A172 (cell line): ENCODE measurements at regions not wholly inside any gene's neighbourhood (a gene's known extent, or its start where the extent isn't known, plus 50 kb on each side); places are given as distances from the start of the nearest gene placed in this dataset.
"Not testable (repeated sequence)": the region's sequence is repeated elsewhere in the genome, so short reads cannot be mapped to it uniquely, and the experiment has no call there.

Experiments used
- DNase-seq: peaks from one replicate; pipeline ENCODE4 v3.0.0-alpha.2; 2015; ENCODE audit warnings: low spot score

DNA sequence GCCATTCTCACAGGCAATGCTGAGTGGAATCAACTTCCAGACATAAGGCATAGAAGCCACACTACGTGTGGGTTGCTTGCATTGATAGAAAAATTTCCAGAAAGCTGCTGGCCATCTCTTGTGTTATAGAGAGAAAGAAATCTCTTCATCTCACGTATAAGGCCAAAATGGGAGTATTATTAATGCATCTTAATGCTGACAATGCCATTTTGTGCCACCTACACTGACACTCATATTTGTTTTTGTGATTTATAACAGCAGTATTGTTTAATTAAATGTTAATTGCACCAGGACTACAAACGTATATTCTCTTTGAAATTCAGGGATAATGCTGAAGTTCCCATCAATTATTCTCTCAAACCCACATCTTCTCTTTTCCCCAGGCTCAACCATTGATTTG lies 56.1 kb upstream of the TMEM132D start:
- DNase-seq: no peak

- no peak for DNase-seq
Observed at GRCh38 chr12:129961091-129961490, 57.3 kb upstream of the TMEM132D start.

DNA sequence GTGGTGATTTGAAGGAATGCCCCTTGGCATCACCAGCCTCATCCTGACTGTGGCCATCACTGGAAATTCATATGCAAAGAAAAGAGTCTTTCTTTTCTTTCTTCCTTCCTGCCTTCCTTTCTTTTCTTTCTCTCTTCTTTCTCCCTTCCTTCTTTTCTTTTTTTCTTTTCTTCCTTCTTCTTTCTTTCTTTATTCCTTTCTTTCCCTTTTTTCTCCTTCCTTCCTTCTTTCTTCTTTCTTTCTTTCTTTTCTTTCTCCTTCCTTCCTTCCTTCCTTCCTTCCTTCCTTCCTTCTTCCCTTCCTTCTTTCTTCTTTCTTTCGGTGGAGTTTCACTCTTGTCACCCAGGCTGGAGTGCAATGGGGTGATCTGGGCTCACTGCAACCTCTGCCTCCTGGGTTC lies 58.0 kb upstream of the TMEM132D start:
- DNase-seq: no peak

DNA sequence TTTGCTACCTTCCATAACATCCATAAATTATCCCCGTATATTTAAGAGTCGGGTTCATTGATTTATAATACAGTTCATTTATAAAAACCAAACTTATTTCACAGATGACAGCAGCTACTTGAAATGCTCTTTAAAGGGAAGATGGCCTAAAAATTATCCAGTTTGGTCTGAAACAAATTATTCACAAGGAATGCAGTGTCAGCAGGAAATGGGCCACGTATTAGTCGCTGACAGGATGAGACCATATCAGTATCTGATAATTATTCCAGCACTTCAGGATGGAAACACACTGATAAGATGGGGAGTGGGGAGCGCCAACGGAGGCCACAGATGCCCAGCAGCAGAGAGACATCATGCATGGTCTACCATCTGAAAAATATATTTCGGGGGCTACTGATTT lies 60.5 kb upstream of the TMEM132D start:
- DNase-seq: no peak

GRCh38 chr12:129964826-129965457 lies 61.1 kb upstream of the TMEM132D start:
- no peak for DNase-seq

DNA sequence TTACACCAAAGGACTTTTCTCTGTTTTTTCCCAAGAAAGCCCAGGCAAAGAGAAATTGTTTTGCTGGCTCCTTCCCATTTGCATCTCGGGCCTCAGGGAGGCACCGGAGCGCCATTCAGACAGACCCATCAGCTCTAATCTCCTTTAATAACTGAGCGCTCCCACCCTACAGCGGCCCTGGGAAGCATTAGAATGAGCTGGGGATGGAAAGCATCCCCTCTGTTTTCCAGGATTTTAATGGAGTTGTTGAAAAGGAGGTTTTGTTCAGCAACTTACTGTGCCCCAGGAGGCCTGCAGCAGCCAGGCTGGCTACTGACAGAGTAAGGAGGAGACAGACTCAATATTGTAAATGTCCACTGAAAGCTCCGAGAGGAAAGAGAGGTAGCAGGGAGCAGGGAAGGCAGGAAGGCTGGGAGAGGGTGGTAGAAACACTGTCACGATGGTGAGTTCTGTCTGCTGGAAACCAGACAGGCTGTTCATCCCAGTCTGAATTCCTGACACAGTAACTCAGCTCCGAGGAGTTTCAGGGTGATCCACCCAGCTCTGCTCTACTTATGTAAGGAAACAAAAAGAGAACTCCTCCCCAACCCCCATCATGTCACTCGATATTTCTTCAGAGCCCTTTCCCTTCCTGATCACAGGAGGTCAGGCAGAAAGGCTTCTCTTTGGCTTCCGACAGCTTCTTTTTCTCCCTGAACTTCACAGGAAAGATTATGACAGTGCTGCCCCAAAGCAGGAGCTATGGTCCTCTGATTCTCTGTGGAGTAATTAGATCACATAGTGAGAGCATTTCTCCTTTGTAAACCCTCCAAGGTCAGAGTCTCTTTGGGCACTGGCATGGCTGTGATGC lies 62.5 kb upstream of the TMEM132D start:
- no peak for DNase-seq

DNA sequence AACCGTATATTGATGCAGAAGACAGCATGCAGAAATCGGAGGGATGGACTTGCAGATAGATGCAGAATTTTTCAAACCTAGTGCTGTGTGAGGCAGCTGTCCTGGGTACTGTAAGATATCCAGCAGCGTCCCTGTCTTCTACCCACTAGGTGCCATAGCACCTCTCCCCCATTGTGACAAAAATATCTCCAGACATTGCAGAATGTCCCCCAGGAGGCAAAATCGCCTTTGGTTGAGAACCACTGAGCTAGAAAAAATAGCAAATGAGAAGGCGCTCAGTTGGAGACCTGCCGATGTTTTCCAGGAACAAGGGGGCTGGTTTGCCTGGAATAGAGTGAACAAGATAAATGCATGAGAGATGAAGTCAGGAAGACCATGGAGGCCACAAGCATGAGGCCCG lies 67.9 kb upstream of the TMEM132D start:
- DNase-seq: no peak

- no peak for DNase-seq
Observed at GRCh38 chr12:129973236-129973961, 69.6 kb upstream of the TMEM132D start.

DNA sequence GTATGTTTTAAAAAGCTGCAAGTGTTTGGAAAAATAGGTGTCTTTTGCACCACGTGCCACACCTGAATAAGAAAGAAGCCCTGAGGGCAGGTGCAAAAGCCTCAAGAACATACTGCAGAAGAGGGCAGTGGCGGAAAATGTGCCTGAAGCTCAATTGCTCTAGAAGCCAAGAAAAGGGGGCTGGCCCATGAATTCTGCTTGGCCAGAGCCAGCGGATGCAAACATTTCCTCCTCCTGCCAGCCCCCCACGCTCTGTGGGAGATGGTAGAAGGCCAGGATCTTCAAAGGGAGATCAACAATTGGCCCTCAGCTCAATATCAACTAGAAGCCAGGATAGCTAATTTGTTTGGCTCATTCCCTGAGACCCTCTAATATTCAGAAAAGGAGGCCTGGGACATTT lies 80.3 kb upstream of the TMEM132D start:
- DNase-seq: no peak

GRCh38 chr12:129987841-129988240 lies 84.0 kb upstream of the TMEM132D start:
- DNase-seq: no peak

- DNase-seq: no peak
Observed at GRCh38 chr12:129994634-129995033, 90.8 kb upstream of the TMEM132D start.

- DNase-seq: no peak
Observed at GRCh38 chr12:129997239-129997638, 93.4 kb upstream of the TMEM132D start.

- not testable (repeated sequence) for DNase-seq
Observed at GRCh38 chr12:130004310-130004877, 100.6 kb upstream of the TMEM132D start.

GRCh38 chr12:130007771-130008170 lies 103.9 kb upstream of the TMEM132D start:
- DNase-seq: no peak

GRCh38 chr12:130008241-130008640 lies 104.4 kb upstream of the TMEM132D start:
- DNase-seq: no peak

DNA sequence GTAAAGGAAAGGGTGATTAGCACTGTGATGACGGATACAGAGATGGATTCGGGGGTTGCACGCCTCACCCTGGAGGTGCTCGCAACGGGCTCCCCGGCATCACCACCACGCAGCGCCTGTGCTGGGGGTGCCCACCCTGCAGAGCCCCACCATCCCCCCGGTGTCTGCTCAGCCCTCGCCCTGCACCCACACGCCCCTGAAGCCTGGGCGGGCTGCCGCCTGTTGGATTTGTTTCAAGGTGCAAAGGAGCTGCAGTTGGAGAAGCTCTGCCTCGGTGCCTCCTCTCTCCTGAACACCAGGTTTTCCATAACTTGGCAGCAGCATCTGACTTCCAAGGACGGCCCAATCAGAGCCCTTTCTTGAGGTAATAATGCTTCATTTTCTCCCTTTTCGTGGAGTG lies 106.1 kb upstream of the TMEM132D start:
- DNase-seq: no peak

- no peak for DNase-seq
Observed at GRCh38 chr12:130011611-130012385, 108.0 kb upstream of the TMEM132D start.

- DNase-seq: peak; percentile 5
Observed at GRCh38 chr12:130013771-130014484, 110.1 kb upstream of the TMEM132D start.

- no peak for DNase-seq
Observed at GRCh38 chr12:130014485-130014807, 110.6 kb upstream of the TMEM132D start.

- DNase-seq: no peak
Observed at GRCh38 chr12:130016194-130016593, 112.4 kb upstream of the TMEM132D start.

GRCh38 chr12:130016986-130017385 lies 113.2 kb upstream of the TMEM132D start:
- no peak for DNase-seq
